H1 (cell line): ENCODE measurements at regions not wholly inside any gene's neighbourhood (a gene's known extent, or its start where the extent isn't known, plus 50 kb on each side); places are given as distances from the start of the nearest gene placed in this dataset.

Source experiments
- CHD1 ChIP-seq: IDR thresholded peaks from 2 replicates; pipeline ENCODE4 v1.6.1; 2012; ENCODE audit warnings: low read depth, low read length, improper control_type of control experiment
- TAF1 ChIP-seq: IDR thresholded peaks from 2 replicates; pipeline ENCODE4 v1.6.1; 2011; ENCODE audit warnings: mild to moderate bottlenecking, low read depth, low read length

GRCh38 chr12:82034769-82035168, 275.6 kb upstream of the PPFIA2 start (continued):
- TF ChIP-seq TAF1 (no peak), CHD1 (no peak)
